GM12874 (cell line): ENCODE measurements at regions not wholly inside any gene's neighbourhood (a gene's known extent, or its start where the extent isn't known, plus 50 kb on each side); places are given as distances from the start of the nearest gene placed in this dataset.

Source experiments
- TF ChIP-seq, protein P1 (sequence below): IDR thresholded peaks from 2 replicates; pipeline ENCODE4 v1.5.1; 2011; ENCODE audit warnings: low read depth, mild to moderate bottlenecking, control low read depth, low read length, moderate library complexity; ENCODE audit not compliant: insufficient read depth

DNA sequence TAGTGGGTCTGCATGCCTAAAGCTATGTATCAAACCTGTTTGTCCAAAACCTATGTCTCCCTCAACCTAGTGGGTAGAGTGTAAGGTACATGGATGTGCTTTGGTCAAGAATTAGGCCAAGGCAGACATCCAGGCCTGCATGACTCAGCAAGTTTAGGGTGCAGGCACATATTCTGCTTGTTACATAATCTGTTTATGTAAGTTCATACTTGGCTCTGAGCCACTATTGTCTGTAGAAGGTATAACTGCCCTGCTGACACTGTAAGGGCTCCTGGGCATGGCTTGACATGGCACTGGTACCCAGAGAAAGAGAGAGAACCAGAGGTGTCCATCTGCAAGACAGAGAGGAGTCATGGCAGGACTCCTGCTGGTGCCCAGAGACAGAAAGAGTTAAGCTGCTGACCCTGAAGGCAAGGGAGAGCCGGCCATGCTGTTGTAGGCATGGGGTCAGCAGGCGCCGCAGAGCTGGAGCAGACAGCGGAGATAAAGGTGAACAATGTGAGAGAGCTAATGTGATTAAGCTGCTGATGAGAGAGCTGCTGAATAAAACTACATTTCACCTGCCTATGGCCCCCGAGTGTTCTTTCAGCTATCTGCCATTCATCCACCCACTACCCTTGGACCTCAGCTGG, 118.5 kb upstream of the TMEM106B start:
- TF ChIP-seq, protein P1, sequence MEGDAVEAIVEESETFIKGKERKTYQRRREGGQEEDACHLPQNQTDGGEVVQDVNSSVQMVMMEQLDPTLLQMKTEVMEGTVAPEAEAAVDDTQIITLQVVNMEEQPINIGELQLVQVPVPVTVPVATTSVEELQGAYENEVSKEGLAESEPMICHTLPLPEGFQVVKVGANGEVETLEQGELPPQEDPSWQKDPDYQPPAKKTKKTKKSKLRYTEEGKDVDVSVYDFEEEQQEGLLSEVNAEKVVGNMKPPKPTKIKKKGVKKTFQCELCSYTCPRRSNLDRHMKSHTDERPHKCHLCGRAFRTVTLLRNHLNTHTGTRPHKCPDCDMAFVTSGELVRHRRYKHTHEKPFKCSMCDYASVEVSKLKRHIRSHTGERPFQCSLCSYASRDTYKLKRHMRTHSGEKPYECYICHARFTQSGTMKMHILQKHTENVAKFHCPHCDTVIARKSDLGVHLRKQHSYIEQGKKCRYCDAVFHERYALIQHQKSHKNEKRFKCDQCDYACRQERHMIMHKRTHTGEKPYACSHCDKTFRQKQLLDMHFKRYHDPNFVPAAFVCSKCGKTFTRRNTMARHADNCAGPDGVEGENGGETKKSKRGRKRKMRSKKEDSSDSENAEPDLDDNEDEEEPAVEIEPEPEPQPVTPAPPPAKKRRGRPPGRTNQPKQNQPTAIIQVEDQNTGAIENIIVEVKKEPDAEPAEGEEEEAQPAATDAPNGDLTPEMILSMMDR, result no peak

DNA sequence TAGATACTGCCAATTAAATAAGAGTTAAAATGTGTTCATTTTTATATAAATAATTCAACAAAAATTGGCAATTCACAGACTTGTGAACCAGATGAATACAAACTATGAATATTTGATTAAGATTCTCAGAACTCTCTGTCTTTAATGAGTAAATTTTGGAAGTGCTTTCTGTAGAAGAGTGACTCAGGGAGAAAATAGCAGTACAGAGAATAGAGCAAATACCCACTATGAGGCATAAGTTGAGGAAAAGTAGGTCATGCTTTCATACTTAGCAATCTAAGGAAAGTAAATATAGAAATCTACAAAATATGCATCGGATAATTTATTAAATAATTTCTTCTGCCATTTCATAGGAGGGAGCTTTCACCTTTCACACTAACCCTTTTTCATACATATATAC, 117.7 kb upstream of the TMEM106B start:
- TF ChIP-seq, protein P1, result no peak

DNA sequence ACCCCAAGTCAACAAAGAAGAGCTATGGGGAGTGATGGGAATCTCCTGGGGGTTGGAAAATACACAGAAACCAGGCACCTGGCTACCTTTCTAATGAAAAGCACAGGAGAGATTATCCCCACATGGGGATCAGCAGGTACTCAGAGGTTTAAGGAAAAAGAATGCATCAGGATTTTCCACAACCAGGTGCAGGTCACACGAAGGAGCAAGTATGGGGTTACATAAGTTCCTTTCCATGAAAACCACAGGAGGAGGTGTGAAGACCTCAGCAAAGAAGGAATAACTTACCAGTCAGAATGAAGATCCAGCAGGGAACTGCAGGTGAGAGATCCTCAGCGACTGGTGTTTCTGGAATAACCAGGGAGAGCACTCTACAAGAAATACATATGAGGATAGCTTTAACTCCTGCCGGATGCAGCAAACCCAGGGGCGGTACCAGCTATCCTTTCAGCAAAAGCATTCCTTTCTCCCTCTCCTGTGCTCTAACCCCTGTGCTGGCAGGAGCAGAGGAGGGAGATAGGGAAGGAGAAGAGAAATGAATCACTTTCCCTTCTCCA, 116.7 kb upstream of the TMEM106B start:
- TF ChIP-seq, protein P1, result no peak

DNA sequence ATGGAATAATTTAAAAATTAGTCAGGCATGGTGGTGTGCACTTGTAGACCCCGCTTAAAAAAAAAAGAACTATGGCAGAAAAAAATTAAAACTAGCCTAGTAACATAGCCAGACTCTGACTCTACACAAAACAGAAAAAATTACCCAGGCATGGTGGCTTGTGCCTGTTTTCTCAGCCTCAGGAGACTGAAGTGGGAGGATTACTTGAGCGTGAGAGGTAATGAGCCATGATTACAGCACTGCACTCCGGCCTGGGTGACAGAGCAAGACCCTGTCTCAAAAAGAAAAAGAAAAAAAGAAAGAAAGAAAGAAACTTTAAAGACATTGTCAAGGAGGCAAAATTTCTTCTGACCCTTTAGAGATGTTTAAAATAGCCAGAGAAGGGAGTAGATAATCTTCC, 109.0 kb upstream of the TMEM106B start:
- TF ChIP-seq, protein P1, result no peak

DNA sequence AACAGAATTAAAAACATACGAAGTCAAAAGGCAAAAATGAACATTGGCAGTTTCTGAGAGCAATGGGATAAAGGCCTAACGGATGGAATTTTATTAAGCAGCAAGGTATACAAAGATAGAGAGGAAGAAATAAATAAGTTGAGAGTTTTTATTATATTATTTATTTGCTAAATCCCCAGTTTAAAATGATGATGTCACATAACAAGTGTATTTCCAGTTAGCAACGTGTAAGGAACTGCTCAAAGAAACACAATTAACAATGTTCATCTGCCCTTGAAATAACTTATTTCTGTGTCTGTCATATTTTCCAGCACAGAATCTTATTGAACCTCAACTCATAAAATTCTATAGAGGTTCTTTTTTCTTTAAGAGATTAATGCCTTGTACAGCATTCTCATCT, 108.6 kb upstream of the TMEM106B start:
- TF ChIP-seq, protein P1, result no peak

DNA sequence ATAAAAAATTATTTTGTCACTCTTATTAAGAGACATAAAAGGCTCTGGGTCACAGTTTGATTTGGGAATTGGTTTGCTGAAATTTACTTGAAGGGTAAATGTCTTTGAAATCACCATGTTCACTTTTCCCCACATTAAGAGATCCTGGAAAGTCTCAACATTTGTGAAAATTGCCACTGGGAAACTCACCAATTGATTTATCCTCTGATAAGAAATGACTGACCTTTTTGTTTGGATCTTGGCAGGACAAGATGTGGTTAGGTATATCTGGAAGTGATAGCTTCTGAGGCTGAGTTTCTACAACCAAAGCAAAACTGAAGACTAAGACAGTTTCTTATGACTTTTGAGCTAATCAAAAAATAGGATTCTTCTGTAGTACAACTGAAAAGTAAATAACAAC, 107.1 kb upstream of the TMEM106B start:
- TF ChIP-seq, protein P1, result no peak

DNA sequence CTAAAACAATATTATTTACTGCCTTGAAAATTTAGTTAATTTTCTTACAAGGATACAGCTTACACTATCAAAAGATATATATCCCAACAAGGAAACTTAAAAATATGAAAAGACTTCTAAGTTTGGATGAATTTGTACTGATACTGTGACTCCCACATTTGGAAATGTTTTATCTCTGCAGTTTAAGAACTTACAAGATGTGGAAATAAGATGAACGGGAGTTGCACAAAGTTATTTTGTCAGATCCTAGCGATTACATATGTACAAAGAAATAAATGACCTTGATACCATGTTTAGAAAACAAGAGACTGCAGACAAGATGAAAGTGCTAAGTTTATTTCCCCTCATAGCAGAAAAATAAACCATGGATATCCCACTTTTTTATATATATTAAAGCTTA, 103.7 kb upstream of the TMEM106B start:
- TF ChIP-seq, protein P1, result no peak
